ENCODE measurements at regions not wholly inside any gene's neighbourhood (a gene's known extent, or its start where the extent isn't known, plus 50 kb on each side); places are given as distances from the start of the nearest gene placed in this dataset.

DNA sequence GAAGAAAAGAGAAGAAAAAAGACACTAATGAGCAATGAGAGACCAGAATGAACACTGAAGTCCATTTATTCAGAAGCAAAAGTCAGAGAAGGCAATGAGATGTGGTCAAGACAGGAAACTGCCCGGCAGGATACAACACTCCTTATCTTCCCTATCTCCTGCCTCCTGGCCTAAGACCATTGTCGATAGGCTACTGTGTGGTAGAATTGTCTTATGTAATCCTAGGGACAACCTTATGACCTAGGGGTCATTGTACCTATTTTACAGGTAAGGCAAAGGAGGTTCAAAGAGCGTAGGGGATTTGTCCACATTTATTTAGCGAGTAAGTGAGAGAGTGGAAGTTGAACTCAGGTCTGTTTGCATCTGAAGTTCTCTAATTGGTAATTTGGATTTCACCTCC, 63.0 kb upstream of the PTPN3 start:
- H3K9ac ChIP-seq (ENCODE audit: control insufficient read depth, extremely low read depth, insufficient read depth, low read length), result no peak overlapping the region
- no peaks in the 10 kb centered on the region for H3K9me3 ChIP-seq (ENCODE audit: control insufficient read depth, low read depth, low read length)
- H3K4me3 ChIP-seq (ENCODE audit: control insufficient read depth in 2 of 3, extremely low read depth in 1 of 3, insufficient read depth in 2 of 3, low read depth in 1 of 3, low read length in 3 of 3), result no peak overlapping the region
- no peaks in the 10 kb centered on the region for H3K36me3 ChIP-seq (ENCODE audit: control insufficient read depth in 2 of 2, extremely low read depth in 1 of 2, insufficient read depth in 2 of 2, low read length in 2 of 2)
- H4K20me1 ChIP-seq (ENCODE audit: control insufficient read depth, extremely low read depth, insufficient read depth, low read length), result no peaks in the 10 kb centered on the region
- H3K27me3 ChIP-seq (ENCODE audit: control insufficient read depth, extremely low read depth, insufficient read depth, low read length), result no peaks in the 10 kb centered on the region
- no peak for FAIRE-seq
- no peaks in the 10 kb centered on the region for H3K9me1 ChIP-seq (ENCODE audit: control insufficient read depth, extremely low read depth, insufficient read depth, low read length)
- H3K4me1 ChIP-seq (ENCODE audit: control insufficient read depth, extremely low read depth, insufficient read depth, low read length), result peaks cover 27% of the 10 kb centered on the region
- no peak overlapping the region for H3K27ac ChIP-seq (ENCODE audit: control insufficient read depth, insufficient read depth, low read length)
- no peak overlapping the region for H2AFZ ChIP-seq (ENCODE audit: control insufficient read depth, low read length)
- no peak for DNase-seq (ENCODE audit: low read depth, low spot score)
- H3K4me2 ChIP-seq (ENCODE audit: control insufficient read depth, extremely low read depth, insufficient read depth, low read depth, low read length), result no peak overlapping the region
- dilution Hi-C loops (cut with MboI; ENCODE audit: extremely low pct_ligation_motif_present, low sequenced_read_pairs), result no loop called here
- no peak for TF ChIP-seq EZH2 (IDR thresholded peaks at IDR 0.05; ENCODE audit: low read length)
- TF ChIP-seq, protein P1, sequence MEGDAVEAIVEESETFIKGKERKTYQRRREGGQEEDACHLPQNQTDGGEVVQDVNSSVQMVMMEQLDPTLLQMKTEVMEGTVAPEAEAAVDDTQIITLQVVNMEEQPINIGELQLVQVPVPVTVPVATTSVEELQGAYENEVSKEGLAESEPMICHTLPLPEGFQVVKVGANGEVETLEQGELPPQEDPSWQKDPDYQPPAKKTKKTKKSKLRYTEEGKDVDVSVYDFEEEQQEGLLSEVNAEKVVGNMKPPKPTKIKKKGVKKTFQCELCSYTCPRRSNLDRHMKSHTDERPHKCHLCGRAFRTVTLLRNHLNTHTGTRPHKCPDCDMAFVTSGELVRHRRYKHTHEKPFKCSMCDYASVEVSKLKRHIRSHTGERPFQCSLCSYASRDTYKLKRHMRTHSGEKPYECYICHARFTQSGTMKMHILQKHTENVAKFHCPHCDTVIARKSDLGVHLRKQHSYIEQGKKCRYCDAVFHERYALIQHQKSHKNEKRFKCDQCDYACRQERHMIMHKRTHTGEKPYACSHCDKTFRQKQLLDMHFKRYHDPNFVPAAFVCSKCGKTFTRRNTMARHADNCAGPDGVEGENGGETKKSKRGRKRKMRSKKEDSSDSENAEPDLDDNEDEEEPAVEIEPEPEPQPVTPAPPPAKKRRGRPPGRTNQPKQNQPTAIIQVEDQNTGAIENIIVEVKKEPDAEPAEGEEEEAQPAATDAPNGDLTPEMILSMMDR (optimal IDR thresholded peaks at IDR 0.05 in 1 of 3, IDR thresholded peaks at IDR 0.05 in 1 of 3, conservative IDR thresholded peaks at IDR 0.05 in 1 of 3; ENCODE audit: extremely low read depth in 1 of 3, insufficient read depth in 2 of 3, low read length in 3 of 3), result no peak
- no peaks in the 10 kb centered on the region for H3K79me2 ChIP-seq (ENCODE audit: control insufficient read depth, insufficient read depth, low read length)

DNA sequence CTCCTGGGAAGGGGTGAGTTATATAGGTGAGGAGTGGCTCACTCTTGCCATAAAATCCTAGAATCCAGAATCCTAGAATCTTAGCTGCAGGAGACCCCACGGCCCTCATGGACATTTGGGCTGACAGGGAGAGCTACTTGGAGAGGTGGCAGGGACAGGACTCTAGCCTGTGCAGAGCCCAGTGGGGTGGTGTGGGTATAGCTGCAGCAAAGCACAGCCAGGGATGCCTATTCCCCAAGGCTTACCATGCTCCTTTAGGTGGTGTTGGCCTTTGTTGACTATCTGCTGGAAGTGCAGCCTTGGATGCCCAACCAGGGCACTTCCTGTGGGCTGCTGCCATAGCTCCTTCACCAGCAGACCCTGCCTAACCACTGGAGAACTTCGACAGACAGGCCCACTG, 70.0 kb upstream of the PTPN3 start:
- FAIRE-seq, result no peak

More for the DNA sequence above, 70.0 kb upstream of the PTPN3 start:
- no peaks in the 10 kb centered on the region for H4K20me1 ChIP-seq (ENCODE audit: control insufficient read depth, extremely low read depth, insufficient read depth, low read length)
- no peak overlapping the region for H3K4me2 ChIP-seq (ENCODE audit: control insufficient read depth, extremely low read depth, insufficient read depth, low read depth, low read length)
- DNase-seq (ENCODE audit: low read depth, low spot score), result no peak
- H3K4me3 ChIP-seq (ENCODE audit: control insufficient read depth in 2 of 3, extremely low read depth in 1 of 3, insufficient read depth in 2 of 3, low read depth in 1 of 3, low read length in 3 of 3), result no peak overlapping the region
- no peaks in the 10 kb centered on the region for H3K27me3 ChIP-seq (ENCODE audit: control insufficient read depth, extremely low read depth, insufficient read depth, low read length)
- H3K79me2 ChIP-seq (ENCODE audit: control insufficient read depth, insufficient read depth, low read length), result no peaks in the 10 kb centered on the region
- no peaks in the 10 kb centered on the region for H3K4me1 ChIP-seq (ENCODE audit: control insufficient read depth, extremely low read depth, insufficient read depth, low read length)
- dilution Hi-C loops (cut with MboI; ENCODE audit: extremely low pct_ligation_motif_present, low sequenced_read_pairs), result no loop called here
- H3K9me3 ChIP-seq (ENCODE audit: control insufficient read depth, low read depth, low read length), result no peaks in the 10 kb centered on the region
- no peak overlapping the region for H3K9ac ChIP-seq (ENCODE audit: control insufficient read depth, extremely low read depth, insufficient read depth, low read length)
- TF ChIP-seq, protein P1 (optimal IDR thresholded peaks at IDR 0.05 in 1 of 3, IDR thresholded peaks at IDR 0.05 in 1 of 3, conservative IDR thresholded peaks at IDR 0.05 in 1 of 3; ENCODE audit: extremely low read depth in 1 of 3, insufficient read depth in 2 of 3, low read length in 3 of 3), result no peak
- TF ChIP-seq EZH2 (IDR thresholded peaks at IDR 0.05; ENCODE audit: low read length), result no peak
- no peak overlapping the region for H2AFZ ChIP-seq (ENCODE audit: control insufficient read depth, low read length)
- no peaks in the 10 kb centered on the region for H3K36me3 ChIP-seq (ENCODE audit: control insufficient read depth in 2 of 2, extremely low read depth in 1 of 2, insufficient read depth in 2 of 2, low read length in 2 of 2)
- H3K27ac ChIP-seq (ENCODE audit: control insufficient read depth, insufficient read depth, low read length), result no peak overlapping the region
- H3K9me1 ChIP-seq (ENCODE audit: control insufficient read depth, extremely low read depth, insufficient read depth, low read length), result no peaks in the 10 kb centered on the region
